NT2/D1 (cell line): ENCODE measurements at regions not wholly inside any gene's neighbourhood (a gene's known extent, or its start where the extent isn't known, plus 50 kb on each side); places are given as distances from the start of the nearest gene placed in this dataset.

Experiments used
- DNase-seq: peaks from one replicate; pipeline ENCODE4 v3.0.0-alpha.2; 2011; ENCODE audit warnings: low read depth, low spot score
- H3K27me3 ChIP-seq: 2 replicates; pipeline ENCODE4 v1.6.0; 2011; ENCODE audit warnings: mild to moderate bottlenecking; ENCODE audit not compliant: insufficient read length, insufficient read depth
- H3K36me3 ChIP-seq: 2 replicates; pipeline ENCODE4 v1.6.1; 2011; ENCODE audit warnings: mild to moderate bottlenecking, low read length, mixed read lengths; ENCODE audit not compliant: insufficient read depth, insufficient read length
- H3K4me1 ChIP-seq: 2 replicates; pipeline ENCODE4 v1.5.1; 2011; ENCODE audit not compliant: insufficient read depth, insufficient read length
- H3K4me3 ChIP-seq: 2 replicates; pipeline ENCODE4 v1.5.1; 2011; ENCODE audit warnings: low read depth; ENCODE audit not compliant: insufficient read length
- H3K9ac ChIP-seq: 2 replicates; pipeline ENCODE4 v1.6.0; 2011; ENCODE audit warnings: low read depth; ENCODE audit not compliant: insufficient read length
- H3K9me3 ChIP-seq: 2 replicates; pipeline ENCODE4 v1.5.1; 2011; ENCODE audit warnings: mild to moderate bottlenecking, low read length; ENCODE audit not compliant: insufficient read depth
- SUZ12 ChIP-seq: IDR thresholded peaks from 2 replicates; pipeline ENCODE4 v1.6.1; 2011; ENCODE audit not compliant: insufficient read length, insufficient read depth; ENCODE audit errors: extremely low read depth
- YY1 ChIP-seq: IDR thresholded peaks from 2 replicates; pipeline ENCODE4 v1.6.1; 2011; ENCODE audit not compliant: insufficient read length, insufficient read depth
- ZNF274 ChIP-seq: IDR thresholded peaks from 2 replicates; pipeline ENCODE4 v1.6.1; 2011; ENCODE audit warnings: mild to moderate bottlenecking, low read depth, low read length

DNA sequence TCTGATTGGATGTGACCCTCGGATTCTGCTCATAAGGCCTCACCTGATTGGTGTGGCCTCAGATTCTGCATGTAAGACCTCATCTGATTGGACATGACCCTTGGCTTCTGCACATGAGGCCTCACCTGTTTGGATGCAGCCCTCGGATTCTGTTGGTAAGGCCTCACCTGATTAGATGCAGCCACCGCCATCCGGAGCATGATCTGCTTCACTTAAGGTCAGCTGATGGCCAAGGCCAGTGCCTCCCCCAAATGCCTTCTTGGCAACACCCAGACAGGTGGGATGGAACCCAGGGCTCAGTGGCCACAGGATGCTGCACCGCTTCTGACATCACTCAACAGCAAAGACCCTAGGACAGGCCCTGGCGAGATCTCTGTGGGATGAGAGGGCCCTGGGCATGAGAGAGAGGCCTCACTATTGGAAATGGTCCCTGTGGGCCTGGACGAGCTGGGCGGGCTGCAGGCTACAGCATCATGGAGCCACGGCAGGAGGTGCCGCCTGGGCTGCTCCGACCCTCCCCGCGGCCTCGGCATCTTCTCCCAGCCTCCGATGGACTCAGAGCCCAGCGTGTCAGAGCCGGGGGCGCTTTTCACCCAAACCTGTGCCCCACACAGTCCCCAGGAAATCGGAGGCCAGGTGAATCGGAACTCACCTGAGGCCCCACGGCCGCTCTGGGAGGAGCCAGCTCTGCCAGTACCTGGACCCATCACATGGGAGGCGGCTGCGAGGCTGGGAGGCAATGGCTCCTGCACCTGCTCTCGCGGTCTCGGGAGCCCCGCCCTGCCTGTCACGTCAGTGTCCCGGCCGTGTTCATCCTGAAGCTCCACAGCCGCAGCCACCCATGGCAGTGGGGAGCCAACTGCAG lies 60.9 kb upstream of the ZNF469 start:
- Histone ChIP-seq H3K9me3 (peaks cover 12% of the 10 kb centered on the region; the same call in 1 of the 2 replicates), H3K4me3 (no peak overlapping the region), H3K36me3 (no peaks in the 10 kb centered on the region), H3K4me1 (peaks cover 9% of the 10 kb centered on the region), H3K27me3 (no peaks in the 10 kb centered on the region), H3K9ac (no peak overlapping the region)
- TF ChIP-seq YY1: no peak
- TF ChIP-seq ZNF274: no peak
- no peak for TF ChIP-seq SUZ12
- no peak for DNase-seq

DNA sequence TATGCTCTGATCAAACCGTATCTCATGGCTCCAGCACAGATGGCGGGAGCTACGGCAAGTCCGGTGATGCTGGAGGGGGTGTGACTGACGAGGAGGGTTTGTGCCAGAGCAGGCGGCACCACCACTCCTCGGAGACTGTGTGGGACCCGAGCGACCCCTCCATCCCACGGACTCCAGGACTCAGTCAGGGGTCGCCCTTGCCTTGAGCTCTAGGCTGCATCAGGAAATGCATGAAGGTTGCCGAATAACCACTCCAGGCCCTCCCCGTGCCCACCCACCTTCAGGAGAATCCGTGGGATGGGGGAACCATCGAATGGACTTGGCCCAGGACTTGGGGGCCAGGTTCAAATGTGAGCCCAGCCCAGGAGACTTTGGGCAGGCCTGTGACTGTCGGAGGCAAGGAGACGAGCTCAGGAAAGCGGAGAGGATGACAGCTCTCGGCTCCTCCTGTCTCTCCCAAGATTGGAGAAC lies 60.2 kb upstream of the ZNF469 start:
- Histone ChIP-seq H3K9me3 (peaks cover 12% of the 10 kb centered on the region; the same call in 1 of the 2 replicates), H3K9ac (no peak overlapping the region), H3K36me3 (no peaks in the 10 kb centered on the region), H3K4me3 (no peak overlapping the region), H3K27me3 (no peaks in the 10 kb centered on the region), H3K4me1 (peaks cover 14% of the 10 kb centered on the region)
- TF ChIP-seq SUZ12 (no peak), YY1 (no peak), ZNF274 (no peak)
- no peak for DNase-seq

DNA sequence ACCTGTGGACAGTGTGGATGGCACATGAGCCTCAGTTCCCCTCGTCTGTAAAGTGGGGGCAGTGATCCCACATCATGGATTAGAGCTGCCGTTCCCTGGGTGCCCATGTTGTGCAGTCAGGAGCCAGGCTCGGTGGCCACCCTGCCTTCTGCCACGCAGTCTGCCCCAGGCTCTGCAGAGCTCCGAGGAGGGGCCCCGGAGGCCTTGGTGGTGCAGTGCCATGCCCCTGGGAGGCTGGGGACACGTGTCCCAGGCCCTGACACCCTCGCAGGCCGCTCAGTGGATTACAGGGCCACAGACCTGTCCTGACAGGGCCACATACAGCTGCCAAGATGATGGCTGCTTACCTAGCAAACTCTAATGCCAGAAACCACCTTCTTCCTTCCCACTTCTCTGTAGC lies 59.7 kb upstream of the ZNF469 start:
- no peak for DNase-seq
- H3K9ac ChIP-seq: no peak overlapping the region
- peaks cover 17% of the 10 kb centered on the region for H3K4me1 ChIP-seq
- H3K36me3 ChIP-seq: no peaks in the 10 kb centered on the region
- H3K4me3 ChIP-seq: no peak overlapping the region
- peaks cover 12% of the 10 kb centered on the region; the same call in 1 of the 2 replicates for H3K9me3 ChIP-seq
- no peaks in the 10 kb centered on the region for H3K27me3 ChIP-seq
- no peak for TF ChIP-seq ZNF274
- TF ChIP-seq YY1: no peak
- TF ChIP-seq SUZ12: no peak

DNA sequence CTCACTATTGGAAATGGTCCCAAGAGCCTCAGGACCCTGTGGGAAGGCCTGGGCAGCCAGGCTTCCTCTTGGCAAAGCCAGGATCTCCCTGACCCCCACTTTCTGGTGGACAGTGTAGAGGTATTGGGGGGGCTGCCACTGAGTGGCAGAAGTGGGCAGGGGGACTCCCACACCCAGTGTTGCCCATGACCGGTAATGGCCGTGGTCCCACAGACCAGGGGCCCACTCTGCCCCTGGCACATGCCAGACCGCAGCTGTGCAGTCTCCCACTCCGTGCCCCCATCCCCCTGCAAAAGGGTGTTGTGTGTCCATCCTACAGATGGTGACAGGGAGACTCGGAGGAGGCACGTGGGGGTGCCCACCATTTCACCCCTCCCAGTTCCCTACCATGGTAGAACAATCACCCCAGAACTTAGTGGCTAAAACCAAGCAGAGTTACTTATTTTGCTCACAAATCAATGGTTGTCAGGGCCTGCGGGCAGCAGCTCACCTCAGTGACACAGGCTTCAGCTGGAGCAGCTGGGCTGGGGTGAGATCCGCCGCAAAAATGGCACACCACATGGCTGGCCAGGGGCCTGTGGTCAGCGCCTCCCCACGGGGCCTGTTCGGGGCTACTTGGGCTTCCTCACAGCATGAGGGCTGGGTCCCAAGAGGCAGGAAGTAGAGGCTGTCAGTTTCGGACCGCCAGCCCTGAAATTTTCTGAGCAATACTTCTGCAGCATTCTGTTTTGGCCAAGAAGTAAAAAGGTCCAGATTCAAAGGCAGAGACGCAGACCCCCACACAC lies 59.0 kb upstream of the ZNF469 start:
- Histone ChIP-seq H3K4me3 (no peak overlapping the region), H3K36me3 (no peaks in the 10 kb centered on the region), H3K9ac (no peak overlapping the region), H3K9me3 (peaks cover 12% of the 10 kb centered on the region; the same call in 1 of the 2 replicates), H3K4me1 (peaks cover 13% of the 10 kb centered on the region), H3K27me3 (no peaks in the 10 kb centered on the region)
- DNase-seq: no peak
- TF ChIP-seq ZNF274: no peak
- no peak for TF ChIP-seq SUZ12
- no peak for TF ChIP-seq YY1

DNA sequence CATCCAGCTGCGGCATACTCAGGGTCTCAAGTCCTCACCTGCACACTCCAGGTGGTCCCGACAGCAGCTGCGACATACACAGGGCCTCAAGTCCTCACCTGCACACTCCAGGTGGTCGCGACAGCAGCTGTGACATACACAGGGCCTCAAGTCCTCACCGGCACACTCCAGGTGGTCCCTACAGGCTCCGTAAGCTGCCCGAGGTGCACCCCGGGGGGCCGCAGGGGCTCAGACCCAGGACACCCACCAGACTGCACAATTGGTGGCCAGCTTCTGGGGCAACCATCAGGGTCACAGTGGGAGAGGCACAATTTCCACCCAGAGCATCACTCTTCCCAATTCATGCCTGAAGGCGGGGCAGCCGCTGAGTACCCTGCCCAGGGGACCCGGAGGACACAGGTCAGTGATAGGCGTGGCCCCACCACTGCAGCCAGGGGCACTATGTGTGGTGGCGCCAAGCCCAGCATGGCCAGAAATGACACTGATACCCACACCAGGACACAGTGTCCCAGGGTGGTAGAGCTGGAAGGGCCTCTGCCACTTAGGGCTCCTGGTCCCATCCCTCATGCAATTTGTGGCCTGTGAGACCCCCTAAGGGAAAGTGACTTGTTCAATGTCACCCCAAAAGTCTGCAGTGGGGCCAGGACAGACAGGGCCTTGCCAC lies 57.5 kb upstream of the ZNF469 start:
- Histone ChIP-seq H3K9ac (no peak overlapping the region), H3K27me3 (no peaks in the 10 kb centered on the region), H3K4me3 (no peak overlapping the region), H3K4me1 (peaks cover 8% of the 10 kb centered on the region), H3K9me3 (peaks cover 12% of the 10 kb centered on the region; the same call in 1 of the 2 replicates), H3K36me3 (no peaks in the 10 kb centered on the region)
- TF ChIP-seq YY1: no peak
- TF ChIP-seq ZNF274: no peak
- no peak for TF ChIP-seq SUZ12
- DNase-seq: no peak

DNA sequence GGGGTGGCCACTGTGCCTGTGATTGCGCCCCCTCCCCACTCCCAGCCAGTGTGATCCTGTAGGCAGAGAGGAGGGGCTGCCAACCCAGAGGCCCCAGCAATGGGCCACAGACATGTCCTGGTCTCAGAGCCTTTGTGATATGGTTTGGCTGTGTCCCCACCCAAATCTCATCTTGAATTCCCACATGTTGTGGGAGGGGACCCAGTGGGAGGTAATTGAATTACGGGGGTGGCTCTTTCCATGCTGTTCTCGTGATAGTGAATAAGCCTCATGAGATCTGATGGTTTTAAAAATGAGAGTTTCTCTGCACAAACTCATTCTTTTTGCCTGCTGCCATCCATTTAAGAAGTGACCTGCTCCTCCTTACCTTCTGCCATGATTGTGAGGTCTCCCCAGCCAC lies 56.8 kb upstream of the ZNF469 start:
- H3K4me3 ChIP-seq: no peak overlapping the region
- no peak for DNase-seq
- H3K27me3 ChIP-seq: no peaks in the 10 kb centered on the region
- peaks cover 7% of the 10 kb centered on the region; the same call in 1 of the 2 replicates for H3K9me3 ChIP-seq
- H3K4me1 ChIP-seq: peaks cover 11% of the 10 kb centered on the region
- TF ChIP-seq SUZ12 (no peak), ZNF274 (no peak), YY1 (no peak)
- H3K9ac ChIP-seq: no peak overlapping the region
- H3K36me3 ChIP-seq: no peaks in the 10 kb centered on the region
